K562 (cell line): ENCODE measurements at regions not wholly inside any gene's neighbourhood (a gene's known extent, or its start where the extent isn't known, plus 50 kb on each side); places are given as distances from the start of the nearest gene placed in this dataset.

Experiments
- POLR3G ChIP-seq: IDR thresholded peaks from 2 replicates; pipeline ENCODE4 v1.6.1; 2011; ENCODE audit not compliant: insufficient read length, insufficient replicate concordance; ENCODE audit errors: extremely low read depth
- TAF15 ChIP-seq: fragments of 200-400 bp; formaldehyde crosslinking; IDR thresholded peaks from 2 replicates; pipeline ENCODE4 v1.6.1; 2017; ENCODE audit warnings: mild to moderate bottlenecking, low read depth, low read length, moderate library complexity
- ZNF830 ChIP-seq: fragments of 250-450 bp; sonication (Bioruptor Pico); IDR thresholded peaks from 2 replicates; pipeline ENCODE4 v1.5.0; 2021; ENCODE audit warnings: mild to moderate bottlenecking
- TF ChIP-seq, protein P1 (sequence below), 2 experiments: IDR thresholded peaks in 1 of 2; conservative IDR thresholded peaks in 1 of 2; 2 replicates each; pipeline ENCODE4 v1.6.1; 2016; ENCODE audit warnings: low read depth in 2 of 2, mild to moderate bottlenecking in 1 of 2, missing compliant biosample characterization in 1 of 2, missing genetic modification characterization in 1 of 2, moderate library complexity in 1 of 2

DNA sequence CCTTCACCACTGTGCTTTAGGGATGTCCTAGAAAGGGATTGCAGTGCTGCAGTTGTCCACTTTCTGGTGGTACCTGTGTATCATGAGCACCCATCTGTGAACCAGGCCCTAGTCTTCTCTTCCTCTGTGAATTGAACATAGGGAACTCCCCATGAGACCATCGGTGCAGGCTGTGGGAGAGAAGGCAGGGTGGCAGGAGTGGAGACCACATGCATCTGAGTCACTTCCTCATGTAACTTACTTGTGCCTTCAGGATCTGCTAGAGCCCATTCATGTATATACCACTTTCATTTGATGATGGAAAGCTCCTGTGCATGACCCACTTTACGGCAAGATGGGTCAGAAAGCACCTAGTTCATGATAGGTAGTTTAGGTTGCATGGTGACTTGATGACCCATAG is 478.1 kb upstream of the CDH9 start:
- TF ChIP-seq, protein P1, sequence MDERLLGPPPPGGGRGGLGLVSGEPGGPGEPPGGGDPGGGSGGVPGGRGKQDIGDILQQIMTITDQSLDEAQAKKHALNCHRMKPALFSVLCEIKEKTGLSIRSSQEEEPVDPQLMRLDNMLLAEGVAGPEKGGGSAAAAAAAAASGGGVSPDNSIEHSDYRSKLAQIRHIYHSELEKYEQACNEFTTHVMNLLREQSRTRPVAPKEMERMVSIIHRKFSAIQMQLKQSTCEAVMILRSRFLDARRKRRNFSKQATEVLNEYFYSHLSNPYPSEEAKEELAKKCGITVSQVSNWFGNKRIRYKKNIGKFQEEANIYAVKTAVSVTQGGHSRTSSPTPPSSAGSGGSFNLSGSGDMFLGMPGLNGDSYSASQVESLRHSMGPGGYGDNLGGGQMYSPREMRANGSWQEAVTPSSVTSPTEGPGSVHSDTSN (CRISPR knock-in tag; IDR thresholded peaks at IDR 0.05; ENCODE audit: low read depth), result no peak
- TF ChIP-seq, protein P1 (tag; conservative IDR thresholded peaks at IDR 0.05; ENCODE audit: low read depth), result no peak
- TF ChIP-seq POLR3G, result no peak
- TF ChIP-seq ZNF830 (CRISPR knock-in tag), result no peak
- no peak for TF ChIP-seq TAF15
